ENCODE measurements at regions not wholly inside any gene's neighbourhood (a gene's known extent, or its start where the extent isn't known, plus 50 kb on each side); places are given as distances from the start of the nearest gene placed in this dataset.
"Not testable (repeated sequence)": the region's sequence is repeated elsewhere in the genome, so short reads cannot be mapped to it uniquely, and the experiment has no call there.

- 75% methylated on average over 1 of the region's 1 CpG for WGBS
- Histone ChIP-seq H3K27ac (replicated peaks in 1 of 4) (no peak overlapping the region), H3K4me1 (peaks cover 9 to 16% (median 10%) of the 10 kb centered on the region in 4 donors), H3K27me3 (no peaks in the 10 kb centered on the region), H3K9me3 (no peaks in the 10 kb centered on the region), H3K4me3 (no peak overlapping the region), H3K36me3 (no peaks in the 10 kb centered on the region)
- DNase-seq (ENCODE audit: extremely low spot score) = no peak
- TF ChIP-seq POLR2AphosphoS5 (IDR thresholded peaks at IDR 0.05) (no peak), EP300 (IDR thresholded peaks at IDR 0.05) (no peak), POLR2A (IDR thresholded peaks at IDR 0.05; ENCODE audit: low read depth) (no peak), CTCF (IDR thresholded peaks at IDR 0.05) (no peak)
- intact Hi-C loops (cut with DNase I) = no loop called here
Measured at GRCh38 chr1:81738875-81739274, 61.9 kb upstream of the ADGRL2 start.

- no peak for DNase-seq (ENCODE audit: extremely low spot score)
- Histone ChIP-seq H3K27ac (replicated peaks in 1 of 4) (no peak overlapping the region), H3K36me3 (no peaks in the 10 kb centered on the region), H3K4me3 (no peak overlapping the region), H3K9me3 (no peaks in the 10 kb centered on the region), H3K27me3 (no peaks in the 10 kb centered on the region), H3K4me1 (no peaks in the 10 kb centered on the region)
- WGBS = 93% methylated on average over 2 of the region's 2 CpGs
- TF ChIP-seq CTCF (IDR thresholded peaks at IDR 0.05) = no peak
- TF ChIP-seq POLR2AphosphoS5 (IDR thresholded peaks at IDR 0.05) = no peak
- TF ChIP-seq POLR2A (IDR thresholded peaks at IDR 0.05; ENCODE audit: low read depth) = no peak
- TF ChIP-seq EP300 (IDR thresholded peaks at IDR 0.05) = no peak
- intact Hi-C loops (cut with DNase I) = no loop called here
Measured at GRCh38 chr1:81733480-81733879, 67.3 kb upstream of the ADGRL2 start.

DNA sequence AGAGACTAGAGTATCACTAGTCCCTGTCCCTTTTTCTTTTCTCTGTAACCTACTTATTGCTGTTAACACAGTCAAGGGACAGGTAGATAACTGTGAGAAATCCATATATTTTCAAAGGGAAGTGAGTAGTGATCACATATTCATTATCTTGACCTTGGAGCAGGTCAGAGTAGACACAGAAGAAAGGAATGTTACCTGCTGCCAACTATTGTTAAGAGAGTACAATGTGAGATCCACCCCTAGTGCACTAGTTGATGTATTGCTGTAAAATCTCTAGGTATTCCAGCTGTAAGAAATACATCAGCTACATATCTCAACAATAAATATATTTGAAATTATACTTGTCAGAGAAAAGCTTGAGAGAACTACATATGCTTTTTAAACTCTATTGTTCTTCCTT is 68.7 kb upstream of the ADGRL2 start:
- Histone ChIP-seq H3K4me3 (no peak overlapping the region), H3K36me3 (no peaks in the 10 kb centered on the region), H3K4me1 (no peaks in the 10 kb centered on the region), H3K9me3 (no peaks in the 10 kb centered on the region), H3K27ac (replicated peaks in 1 of 4) (no peak overlapping the region), H3K27me3 (no peaks in the 10 kb centered on the region)
- intact Hi-C loops (cut with DNase I) = no loop called here
- no peak for TF ChIP-seq CTCF (IDR thresholded peaks at IDR 0.05)
- no peak for TF ChIP-seq EP300 (IDR thresholded peaks at IDR 0.05)
- no peak for TF ChIP-seq POLR2A (IDR thresholded peaks at IDR 0.05; ENCODE audit: low read depth)
- TF ChIP-seq POLR2AphosphoS5 (IDR thresholded peaks at IDR 0.05) = no peak
- DNase-seq (ENCODE audit: extremely low spot score) = no peak

DNA sequence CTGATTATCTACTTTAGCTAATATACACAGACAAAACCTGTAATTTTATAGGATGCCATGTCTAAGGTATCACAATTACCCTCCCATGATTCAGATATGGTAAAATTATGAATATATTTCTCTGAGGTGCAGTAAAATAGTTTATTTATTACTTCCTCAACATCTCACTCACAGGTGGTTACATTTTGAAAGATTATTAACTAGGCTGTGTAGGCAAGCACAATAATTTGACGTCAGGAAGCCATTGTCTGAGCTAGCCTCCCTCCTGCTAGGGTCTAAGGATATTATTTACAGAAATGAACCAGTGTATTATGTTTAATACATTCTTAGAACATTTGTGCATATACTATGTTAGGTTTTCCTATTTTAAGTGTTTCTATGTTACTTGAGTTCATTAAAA is 69.9 kb upstream of the ADGRL2 start:
- no peak for DNase-seq (ENCODE audit: extremely low spot score)
- TF ChIP-seq CTCF (IDR thresholded peaks at IDR 0.05) = no peak

GRCh38 chr1:81730299-81730698 is 70.4 kb upstream of the ADGRL2 start:
- H3K4me3 ChIP-seq; H3K9me3 ChIP-seq; DNase-seq (ENCODE audit: extremely low spot score); H3K36me3 ChIP-seq; intact Hi-C loops (cut with DNase I); H3K27ac ChIP-seq (replicated peaks in 1 of 4); H3K27me3 ChIP-seq; H3K4me1 ChIP-seq: not testable (repeated sequence)
- 83% methylated on average over 7 of the region's 7 CpGs for WGBS

More for the DNA sequence above, 69.9 kb upstream of the ADGRL2 start:
- WGBS = 94% methylated on average over 1 of the region's 1 CpG
- intact Hi-C loops (cut with DNase I) = no loop called here
- Histone ChIP-seq H3K36me3 (no peaks in the 10 kb centered on the region), H3K4me3 (no peak overlapping the region), H3K27me3 (no peaks in the 10 kb centered on the region), H3K9me3 (no peaks in the 10 kb centered on the region), H3K4me1 (no peaks in the 10 kb centered on the region), H3K27ac (replicated peaks in 1 of 4) (no peak overlapping the region)
